HG02610 (cell line): ENCODE measurements at regions not wholly inside any gene's neighbourhood (a gene's known extent, or its start where the extent isn't known, plus 50 kb on each side); places are given as distances from the start of the nearest gene placed in this dataset.
"Not testable (repeated sequence)": the region's sequence is repeated elsewhere in the genome, so short reads cannot be mapped to it uniquely, and the experiment has no call there.

Experiments used
- ATAC-seq: cut with Tn5 transposase; IDR thresholded peaks from one replicate; pipeline ENCODE4 v1.9.1; 2021; ENCODE audit warnings: mild to moderate bottlenecking, moderate library complexity; ENCODE audit not compliant: unreplicated experiment

GRCh38 chr13:63446329-63446728 lies 2030.7 kb upstream of the PCDH20 start:
- ATAC-seq: no peak

GRCh38 chr13:63444225-63444624 lies 2028.6 kb upstream of the PCDH20 start:
- not testable (repeated sequence) for ATAC-seq

GRCh38 chr13:63438951-63439350 lies 2023.3 kb upstream of the PCDH20 start:
- ATAC-seq: no peak

- ATAC-seq: no peak
Observed at GRCh38 chr13:63436325-63436668, 2020.6 kb upstream of the PCDH20 start.

- ATAC-seq: no peak
Observed at GRCh38 chr13:63435667-63436324, 2020.1 kb upstream of the PCDH20 start.

- no peak for ATAC-seq
Observed at GRCh38 chr13:63433546-63434150, 2018.0 kb upstream of the PCDH20 start.

- no peak for ATAC-seq
Observed at GRCh38 chr13:63427170-63427569, 2011.5 kb upstream of the PCDH20 start.

- no peak for ATAC-seq
Observed at GRCh38 chr13:63425131-63425530, 2009.5 kb upstream of the PCDH20 start.

- ATAC-seq: no peak
Observed at GRCh38 chr13:63421123-63421522, 2005.5 kb upstream of the PCDH20 start.

- ATAC-seq: no peak
Observed at GRCh38 chr13:63420685-63421084, 2005.0 kb upstream of the PCDH20 start.

GRCh38 chr13:63414247-63414646 lies 1998.6 kb upstream of the PCDH20 start:
- ATAC-seq: no peak

- ATAC-seq: no peak
Observed at GRCh38 chr13:63409791-63410351, 1994.2 kb upstream of the PCDH20 start.

GRCh38 chr13:63408331-63409189 lies 1992.9 kb upstream of the PCDH20 start:
- no peak for ATAC-seq

- no peak for ATAC-seq
Observed at GRCh38 chr13:63403733-63404132, 1988.1 kb upstream of the PCDH20 start.

GRCh38 chr13:63396746-63397145 lies 1981.1 kb upstream of the PCDH20 start:
- no peak for ATAC-seq

- no peak for ATAC-seq
Observed at GRCh38 chr13:63393112-63393511, 1977.5 kb upstream of the PCDH20 start.

GRCh38 chr13:63389756-63390155 lies 1974.1 kb upstream of the PCDH20 start:
- ATAC-seq: no peak

GRCh38 chr13:63381078-63381859 lies 1965.6 kb upstream of the PCDH20 start:
- ATAC-seq: no peak

- ATAC-seq: no peak
Observed at GRCh38 chr13:63377986-63378385, 1962.3 kb upstream of the PCDH20 start.

- ATAC-seq: no peak
Observed at GRCh38 chr13:63370101-63370500, 1954.5 kb upstream of the PCDH20 start.
